Neural crest cell (in vitro differentiated cells): ENCODE measurements at regions not wholly inside any gene's neighbourhood (a gene's known extent, or its start where the extent isn't known, plus 50 kb on each side); places are given as distances from the start of the nearest gene placed in this dataset.
"Not testable (repeated sequence)": the region's sequence is repeated elsewhere in the genome, so short reads cannot be mapped to it uniquely, and the experiment has no call there.

ENCODE experiments used
- DNase-seq: peaks from one replicate; pipeline ENCODE4 v3.0.0; 2021; ENCODE audit warnings: low read depth, mixed read lengths, low spot score
- H3K27ac Mint-ChIP-seq: one replicate; pipeline ENCODE4 v1.8.0; 2021; ENCODE audit warnings: mild to moderate bottlenecking, mixed read lengths; ENCODE audit not compliant: unreplicated experiment
- H3K27me3 Mint-ChIP-seq: 2 replicates; pipeline ENCODE4 v1.8.0; 2021; ENCODE audit warnings: low read depth, mild to moderate bottlenecking, mixed read lengths
- H3K36me3 Mint-ChIP-seq: 2 replicates; pipeline ENCODE4 v1.8.0; 2021; ENCODE audit warnings: low read depth, mild to moderate bottlenecking, mixed read lengths
- H3K4me1 Mint-ChIP-seq: 2 replicates; pipeline ENCODE4 v1.8.0; 2021; ENCODE audit warnings: mixed read lengths
- H3K4me3 Mint-ChIP-seq: one replicate; pipeline ENCODE4 v1.8.0; 2021; ENCODE audit warnings: mild to moderate bottlenecking, mixed read lengths
- H3K9me3 Mint-ChIP-seq: 2 replicates; pipeline ENCODE4 v1.8.0; 2021; ENCODE audit warnings: mixed read lengths
- CTCF ChIP-seq: fragments of 200-600 bp; sonication (generic); conservative IDR thresholded peaks from 2 replicates; pipeline ENCODE4 v1.5.0; 2021; ENCODE audit warnings: antibody characterized with exemption, mild to moderate bottlenecking

GRCh38 chr12:74656251-74656650, 118.6 kb downstream of the ATXN7L3B start:
- no peaks in the 10 kb centered on the region for H3K4me1 Mint-ChIP-seq
- no peak for DNase-seq
- peaks cover 19% of the 10 kb centered on the region for H3K27me3 Mint-ChIP-seq
- H3K36me3 Mint-ChIP-seq = no peaks in the 10 kb centered on the region
- H3K9me3 Mint-ChIP-seq = no peaks in the 10 kb centered on the region
- no peak overlapping the region for H3K27ac Mint-ChIP-seq
- no peak for TF ChIP-seq CTCF
- H3K4me3 Mint-ChIP-seq = no peak overlapping the region

GRCh38 chr12:74660442-74660841, 122.8 kb downstream of the ATXN7L3B start:
- no peak for DNase-seq

GRCh38 chr12:74663958-74664357, 126.3 kb downstream of the ATXN7L3B start:
- Mint-ChIP-seq H3K36me3 (no peaks in the 10 kb centered on the region), H3K4me3 (no peak overlapping the region), H3K27ac (no peak overlapping the region), H3K4me1 (no peaks in the 10 kb centered on the region), H3K9me3 (no peaks in the 10 kb centered on the region), H3K27me3 (peaks cover 18% of the 10 kb centered on the region)
- no peak for DNase-seq
- no peak for TF ChIP-seq CTCF

More at GRCh38 chr12:74660442-74660841, 122.8 kb downstream of the ATXN7L3B start:
- H3K27me3 Mint-ChIP-seq = peaks cover 24% of the 10 kb centered on the region
- H3K4me3 Mint-ChIP-seq = no peak overlapping the region
- H3K36me3 Mint-ChIP-seq = no peaks in the 10 kb centered on the region
- no peak for TF ChIP-seq CTCF
- no peaks in the 10 kb centered on the region for H3K4me1 Mint-ChIP-seq
- H3K9me3 Mint-ChIP-seq = no peaks in the 10 kb centered on the region
- no peak overlapping the region for H3K27ac Mint-ChIP-seq

GRCh38 chr12:74665690-74666089, 128.1 kb downstream of the ATXN7L3B start:
- H3K9me3 Mint-ChIP-seq = no peaks in the 10 kb centered on the region
- no peak overlapping the region for H3K4me3 Mint-ChIP-seq
- DNase-seq = no peak
- no peak for TF ChIP-seq CTCF
- peaks cover 11% of the 10 kb centered on the region for H3K27me3 Mint-ChIP-seq
- H3K27ac Mint-ChIP-seq = no peak overlapping the region
- no peaks in the 10 kb centered on the region for H3K36me3 Mint-ChIP-seq
- no peaks in the 10 kb centered on the region for H3K4me1 Mint-ChIP-seq

- no peak for TF ChIP-seq CTCF
- Mint-ChIP-seq H3K4me1 (no peaks in the 10 kb centered on the region), H3K9me3 (no peaks in the 10 kb centered on the region), H3K27me3 (peaks cover 4% of the 10 kb centered on the region), H3K36me3 (no peaks in the 10 kb centered on the region), H3K27ac (no peak overlapping the region), H3K4me3 (no peak overlapping the region)
- DNase-seq = no peak
Measured at GRCh38 chr12:74671421-74671820, 133.8 kb downstream of the ATXN7L3B start.

GRCh38 chr12:74676955-74677354, 139.3 kb downstream of the ATXN7L3B start:
- not testable (repeated sequence) for H3K4me3 Mint-ChIP-seq, DNase-seq, H3K36me3 Mint-ChIP-seq, H3K9me3 Mint-ChIP-seq, H3K27ac Mint-ChIP-seq, H3K4me1 Mint-ChIP-seq
- peaks cover 11% of the 10 kb centered on the region for H3K27me3 Mint-ChIP-seq
